NCI-H128 (cell line): ENCODE measurements at regions not wholly inside any gene's neighbourhood (a gene's known extent, or its start where the extent isn't known, plus 50 kb on each side); places are given as distances from the start of the nearest gene placed in this dataset.
"Not testable (repeated sequence)": the region's sequence is repeated elsewhere in the genome, so short reads cannot be mapped to it uniquely, and the experiment has no call there.

ENCODE experiments used
- DNase-seq: peaks from one replicate; lab custom pipeline; 2025; ENCODE audit not compliant: unreplicated experiment; lab: John Stamatoyannopoulos, UW

DNA sequence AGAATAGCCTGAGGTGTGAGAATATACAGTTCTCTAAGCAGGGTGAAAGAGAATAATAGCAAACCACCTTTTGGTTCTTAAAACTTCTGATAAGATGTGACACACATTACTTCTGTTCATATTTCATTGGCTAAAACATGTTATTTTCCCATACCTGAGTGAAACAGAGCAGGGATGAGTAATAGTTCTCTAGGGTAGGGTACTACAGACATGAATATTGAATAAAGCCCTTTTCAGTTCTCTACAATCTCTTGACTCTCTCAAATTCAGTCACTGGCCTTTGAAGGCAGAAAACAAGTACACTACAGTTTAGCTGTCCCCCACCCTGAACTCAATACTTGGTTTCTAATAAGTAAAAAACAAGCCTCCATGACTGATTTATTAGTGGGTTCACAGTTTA lies 454.1 kb upstream of the MDGA2 start:
- no peak for DNase-seq

DNA sequence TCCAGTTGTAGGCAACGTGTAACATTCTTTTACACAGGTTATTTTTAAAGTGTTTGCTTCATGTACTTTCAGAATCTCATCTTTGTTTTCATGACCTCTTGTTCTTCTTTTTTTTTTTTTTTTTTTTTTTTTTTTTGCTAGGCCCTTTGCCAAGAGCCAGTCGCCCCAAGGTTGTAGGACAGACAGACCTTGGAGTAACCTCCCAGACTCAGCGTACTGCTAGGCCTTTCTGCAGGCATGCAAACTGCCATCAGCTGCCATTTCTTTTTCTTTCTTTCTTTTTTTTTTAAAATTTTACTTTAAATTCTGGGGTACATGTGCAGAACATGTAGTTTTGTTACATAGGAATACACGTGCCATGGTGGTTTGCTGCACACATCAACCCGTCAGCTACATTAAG lies 452.3 kb upstream of the MDGA2 start:
- no peak for DNase-seq

DNA sequence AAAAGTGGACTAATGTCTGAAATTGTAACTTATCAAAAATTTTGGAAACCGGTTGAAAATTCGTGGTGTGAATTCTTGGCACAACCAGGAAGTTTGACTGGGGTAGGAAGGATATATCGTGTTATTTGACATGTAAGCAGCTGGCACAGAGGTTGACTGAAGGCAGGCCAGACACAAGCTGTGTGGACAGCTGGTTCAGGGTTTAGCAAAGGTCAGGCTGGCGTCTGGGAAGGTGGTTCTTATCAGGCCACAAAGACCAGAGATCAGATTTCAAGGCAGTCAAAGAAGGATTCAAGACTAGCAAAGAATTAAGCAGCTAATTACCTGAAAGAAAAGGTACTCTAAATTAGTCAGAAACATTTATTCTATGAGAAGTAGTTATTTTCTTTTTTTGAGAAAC lies 450.2 kb upstream of the MDGA2 start:
- no peak for DNase-seq

DNA sequence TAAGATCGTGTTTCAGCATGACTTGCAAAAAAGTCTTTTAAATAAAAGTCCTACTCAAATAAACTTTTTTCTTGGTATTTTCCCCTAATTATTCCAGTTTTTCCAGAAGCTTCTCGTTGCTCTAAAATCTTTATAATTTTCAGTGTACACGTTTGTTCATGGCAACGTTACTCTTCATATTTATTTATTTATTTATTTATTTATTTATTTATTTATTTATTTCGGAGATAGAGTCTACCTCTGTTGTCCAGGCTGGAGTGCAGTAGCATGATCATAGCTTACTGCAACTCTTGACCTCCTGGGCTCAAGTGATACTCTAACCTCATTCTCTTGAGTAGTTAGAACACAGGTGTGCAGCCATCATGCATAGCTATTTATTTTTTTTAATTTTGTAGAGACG lies 438.3 kb upstream of the MDGA2 start:
- DNase-seq: no peak

DNA sequence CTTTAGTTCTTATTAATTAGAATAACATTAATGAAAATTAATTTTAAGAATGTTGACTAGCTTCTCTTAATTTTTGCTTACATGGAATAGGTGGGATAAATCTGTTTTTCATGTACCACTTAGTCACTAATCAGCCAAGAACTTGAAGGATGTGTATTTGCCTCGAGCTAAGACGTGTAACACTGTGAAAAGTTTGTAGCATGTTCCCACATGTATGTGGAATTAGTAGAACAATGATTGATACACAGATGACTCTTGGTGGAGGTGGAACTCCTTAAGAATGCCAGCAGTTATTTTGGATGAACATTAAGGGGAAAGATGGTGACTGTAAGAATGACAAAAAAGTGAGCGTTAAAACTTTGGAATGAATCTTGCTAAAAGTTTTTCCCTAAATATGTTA lies 435.7 kb upstream of the MDGA2 start:
- no peak for DNase-seq

DNA sequence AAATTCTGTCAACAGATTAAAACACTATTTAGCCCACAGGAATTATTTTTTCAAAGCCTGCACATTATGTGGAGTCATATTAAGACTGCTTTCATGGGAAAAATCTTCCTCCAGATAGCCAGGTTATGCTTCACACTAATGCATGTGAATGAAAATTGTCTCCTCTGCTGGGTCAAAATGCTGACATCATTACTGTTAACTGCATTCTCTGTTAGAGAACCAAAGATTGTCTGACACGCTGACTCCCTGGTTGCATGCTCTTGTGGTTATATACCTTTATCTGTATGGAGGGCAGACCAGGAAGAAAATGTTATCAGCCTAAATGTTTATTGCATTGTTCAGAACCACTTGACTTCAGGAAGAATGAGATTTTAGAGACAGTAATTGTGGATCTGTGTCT lies 432.2 kb upstream of the MDGA2 start:
- DNase-seq: no peak

DNA sequence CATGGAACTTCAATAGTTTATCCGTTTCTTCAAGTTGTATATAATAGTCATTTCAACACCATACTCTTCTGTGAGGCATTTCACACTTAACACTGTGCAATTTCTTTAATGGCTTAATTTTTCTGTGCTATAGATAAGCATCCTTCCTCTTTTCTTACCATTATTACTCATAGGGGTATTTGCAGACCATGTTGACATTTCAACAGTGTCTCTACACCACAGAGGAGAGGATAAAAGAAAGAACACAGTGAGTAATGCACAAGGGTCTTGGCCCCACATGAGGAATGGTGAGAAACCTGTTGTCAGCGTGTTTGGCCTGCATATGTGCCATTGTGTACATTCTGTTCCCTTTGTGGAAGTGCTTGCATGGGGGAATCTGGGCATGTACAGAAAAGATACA lies 421.5 kb upstream of the MDGA2 start:
- no peak for DNase-seq

DNA sequence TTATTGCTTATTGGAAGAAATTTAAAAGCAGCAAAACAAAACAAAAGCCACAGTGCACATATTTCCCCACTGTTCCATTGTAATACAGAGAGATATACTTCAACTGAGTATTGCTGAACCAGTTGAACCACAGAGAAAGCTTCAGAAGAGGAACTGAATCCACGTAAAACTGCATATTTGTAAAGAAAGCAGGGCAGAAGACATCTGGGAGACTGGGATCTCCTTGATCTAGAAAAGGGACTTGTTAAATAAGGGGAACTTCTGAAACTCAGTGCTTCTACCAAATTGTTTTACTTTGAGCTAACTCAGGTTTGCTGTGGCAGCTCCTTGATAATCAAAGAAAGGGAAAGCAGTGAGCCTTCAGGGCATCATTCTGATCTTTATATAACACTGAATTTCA lies 411.1 kb upstream of the MDGA2 start:
- DNase-seq: no peak

DNA sequence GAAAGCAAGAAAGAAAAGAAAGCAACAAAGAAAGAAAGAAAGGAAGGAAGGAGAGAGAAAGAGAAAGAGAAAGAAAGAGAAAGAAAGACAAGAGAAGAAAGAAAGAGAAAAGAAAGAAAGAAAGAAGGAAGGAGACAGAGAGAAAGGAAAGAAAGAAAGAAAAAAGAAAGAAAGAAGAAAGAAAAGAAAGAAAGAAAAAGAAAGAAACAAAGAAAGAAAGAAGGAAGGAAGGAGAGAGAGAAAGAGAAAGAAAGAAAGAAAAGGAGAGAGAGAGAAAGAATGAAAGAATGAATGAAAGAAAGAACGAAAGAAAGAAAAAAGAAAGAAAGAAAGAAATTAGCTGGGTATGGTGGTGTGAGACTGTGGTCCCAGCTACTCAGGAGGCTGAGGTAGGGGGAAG lies 400.1 kb upstream of the MDGA2 start:
- DNase-seq: no peak

DNA sequence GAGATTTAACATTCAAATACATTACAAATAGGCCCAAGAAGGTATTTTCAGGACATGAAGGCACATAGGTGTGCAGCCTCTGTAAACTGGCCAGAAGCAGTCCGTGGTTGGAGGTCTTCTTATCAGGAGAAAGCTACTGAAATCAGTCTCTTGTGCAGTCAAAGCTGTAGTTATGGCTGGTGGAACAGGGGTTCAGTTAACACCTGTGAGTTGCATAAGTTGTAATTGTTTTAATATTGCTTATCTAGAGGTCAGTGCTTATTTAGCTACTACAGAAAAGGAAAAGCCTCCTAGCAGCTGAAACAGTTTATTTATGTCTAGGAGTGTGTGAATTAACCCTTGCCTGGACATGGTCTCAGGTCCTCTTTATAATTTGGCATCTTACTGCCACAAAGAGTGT lies 377.6 kb upstream of the MDGA2 start:
- no peak for DNase-seq

DNA sequence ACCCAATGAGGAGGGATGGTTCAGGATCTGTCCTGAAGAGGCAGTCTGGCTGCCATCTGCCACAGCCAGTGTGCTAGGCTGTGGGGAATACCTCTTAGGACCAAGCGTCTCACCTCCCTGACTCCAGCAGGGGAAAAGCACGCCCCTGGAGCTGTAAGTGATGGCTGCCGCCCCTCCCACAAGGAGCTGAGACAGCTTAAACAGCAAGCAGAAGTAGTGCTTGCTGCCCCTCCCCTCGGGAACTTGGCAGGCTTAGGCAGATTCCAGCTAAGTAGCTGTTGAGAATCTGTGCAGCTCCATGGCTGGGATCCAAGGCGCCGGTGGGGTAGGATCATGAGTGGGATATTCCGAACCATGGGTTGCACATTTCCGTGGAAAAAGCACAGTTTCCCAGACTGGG lies 360.4 kb upstream of the MDGA2 start:
- no peak for DNase-seq

DNA sequence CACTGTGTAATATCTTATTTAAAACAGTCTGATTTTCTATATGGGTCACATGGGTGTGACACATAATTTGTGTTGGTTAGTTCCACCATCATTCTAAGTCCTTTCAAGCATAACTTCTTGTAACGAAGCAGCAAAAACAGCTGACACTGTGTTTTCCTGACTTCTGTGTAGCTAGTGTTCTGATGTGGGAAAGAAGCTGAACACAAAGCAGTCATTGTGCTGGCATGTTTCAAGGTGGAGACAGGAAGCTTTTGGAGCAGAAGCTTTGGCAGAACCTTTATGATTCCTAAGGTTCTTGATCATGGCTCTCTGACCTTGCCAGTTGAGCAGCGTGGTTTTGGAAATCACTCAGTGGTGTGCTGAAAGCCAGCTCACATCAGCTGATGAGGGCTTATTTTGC lies 351.7 kb upstream of the MDGA2 start:
- DNase-seq: no peak

DNA sequence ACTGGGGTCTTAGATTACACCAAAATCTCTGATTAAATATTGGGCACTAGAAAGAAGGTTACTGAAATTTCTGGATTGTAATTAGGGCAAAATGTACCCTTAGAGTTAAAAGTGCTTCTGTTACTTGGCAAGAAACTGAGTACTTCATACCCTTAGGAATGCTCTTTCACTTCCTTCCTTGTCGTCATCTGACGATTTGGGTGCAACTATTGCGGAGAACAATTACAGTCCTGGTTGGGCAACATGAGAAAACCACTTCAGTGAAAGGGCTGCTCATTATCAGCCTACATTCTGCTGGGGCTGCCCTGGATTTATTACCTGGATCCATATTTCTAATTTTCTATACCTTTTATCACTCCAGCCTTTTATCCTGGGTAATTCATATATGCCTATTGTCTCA lies 348.5 kb upstream of the MDGA2 start:
- DNase-seq: no peak

DNA sequence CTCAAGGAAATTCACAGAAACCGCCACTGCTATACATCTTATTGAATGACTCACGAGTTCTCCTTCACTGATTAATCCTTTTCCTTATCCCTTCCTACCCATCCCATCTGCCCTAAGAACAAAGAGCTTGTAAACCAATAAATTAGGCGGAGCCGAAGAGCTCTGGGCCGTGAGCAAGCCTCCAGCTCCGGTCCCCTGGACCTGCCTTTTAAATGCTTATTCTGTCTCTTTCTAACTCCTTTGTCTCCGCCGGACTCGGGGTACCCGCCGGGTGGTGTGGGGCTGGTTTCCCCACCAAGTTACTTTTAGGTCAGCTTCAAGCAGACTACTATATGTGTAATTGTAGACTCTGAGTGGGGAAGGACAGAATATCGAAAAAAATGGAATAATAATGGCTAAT lies 336.1 kb upstream of the MDGA2 start:
- DNase-seq: not testable (repeated sequence)

DNA sequence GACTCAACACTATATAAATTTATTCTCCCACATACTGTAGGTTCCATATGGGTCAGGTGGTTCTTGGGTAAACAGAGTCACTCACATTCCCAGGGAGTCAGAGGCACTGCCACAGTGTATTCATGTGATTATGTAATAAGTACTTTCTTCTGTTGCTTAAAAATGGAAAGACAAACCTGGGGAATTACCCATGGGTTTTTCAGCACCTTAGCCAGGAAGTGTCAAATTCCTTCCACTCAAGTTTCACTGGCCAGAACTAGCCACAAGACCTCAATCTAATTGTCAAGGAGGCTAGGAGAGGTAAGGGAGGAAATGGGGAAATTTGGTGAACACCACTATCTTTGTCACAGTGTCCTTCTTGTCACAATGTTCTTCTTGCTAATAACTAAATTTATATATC lies 333.2 kb upstream of the MDGA2 start:
- no peak for DNase-seq

DNA sequence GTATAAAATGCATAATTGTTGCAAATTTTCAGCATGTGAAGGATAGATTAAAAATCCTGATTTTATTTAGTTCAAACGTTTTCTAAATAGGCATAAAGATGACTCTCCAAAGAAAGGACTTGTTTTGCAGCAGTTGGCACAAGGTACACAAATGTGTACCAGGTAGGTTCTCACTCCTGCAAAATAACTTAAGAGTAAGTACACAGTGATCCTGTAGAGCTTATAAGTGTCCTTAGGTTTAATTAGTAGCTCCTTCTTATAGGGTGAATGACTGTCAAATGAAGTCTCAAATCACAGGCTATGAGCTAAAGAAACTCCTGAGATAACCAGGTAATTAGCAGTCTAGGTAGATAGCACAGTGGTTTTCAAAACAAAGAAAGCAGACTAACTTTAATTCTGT lies 330.6 kb upstream of the MDGA2 start:
- no peak for DNase-seq

DNA sequence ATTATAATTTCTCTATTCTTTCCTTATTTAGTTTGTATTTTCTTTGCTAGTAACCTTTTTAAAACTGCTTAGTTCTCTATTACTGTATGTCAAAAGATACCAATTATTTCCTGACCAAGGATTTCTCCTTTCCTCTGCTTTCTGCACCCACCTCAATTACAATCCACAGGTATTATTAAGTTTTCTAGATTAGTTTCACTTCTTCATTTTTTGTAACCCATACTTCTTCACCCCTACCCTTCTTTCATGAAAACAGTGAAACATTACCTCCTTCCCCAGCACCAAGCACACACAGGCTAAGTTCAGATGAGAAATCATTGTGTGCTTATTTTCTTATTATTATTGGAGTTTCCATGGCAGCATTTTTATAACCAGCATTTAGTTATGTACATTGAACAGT lies 318.5 kb upstream of the MDGA2 start:
- DNase-seq: no peak

DNA sequence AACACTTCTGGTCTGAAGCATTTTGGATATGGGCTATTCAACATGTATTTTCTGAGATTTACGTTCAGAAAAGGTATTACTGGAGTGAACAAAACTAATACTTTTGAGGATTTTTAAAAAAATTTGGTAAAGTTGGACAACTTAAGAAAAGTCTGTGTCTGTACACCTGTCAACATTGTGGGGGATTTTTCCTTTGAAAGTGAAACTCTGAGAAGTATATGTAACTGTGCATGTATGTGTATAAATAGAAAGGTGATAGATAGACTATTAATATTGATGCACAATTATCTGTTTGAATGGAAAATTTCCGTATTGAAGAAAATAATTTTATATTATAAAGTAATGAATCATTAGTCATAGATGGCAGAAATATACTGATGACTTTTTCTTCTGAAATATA lies 312.8 kb upstream of the MDGA2 start:
- no peak for DNase-seq

DNA sequence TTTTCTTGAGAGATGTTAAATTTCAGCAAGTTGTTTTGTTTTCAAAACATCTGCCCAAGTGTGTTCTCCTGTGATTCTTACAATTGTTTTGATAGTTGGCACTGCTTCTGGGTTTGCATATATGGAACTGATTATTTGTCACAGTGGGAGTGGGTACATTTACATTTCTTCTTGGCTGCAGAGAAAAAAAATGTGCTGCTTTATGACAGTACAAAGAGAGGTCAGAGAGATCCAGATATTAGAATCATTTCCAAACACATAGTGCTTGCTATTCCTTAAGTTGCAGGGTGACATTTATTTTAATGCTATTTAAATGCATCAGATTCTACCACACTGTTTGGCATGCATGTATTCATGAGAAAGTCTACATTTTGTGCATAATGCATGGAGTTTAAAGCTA lies 303.5 kb upstream of the MDGA2 start:
- DNase-seq: no peak

DNA sequence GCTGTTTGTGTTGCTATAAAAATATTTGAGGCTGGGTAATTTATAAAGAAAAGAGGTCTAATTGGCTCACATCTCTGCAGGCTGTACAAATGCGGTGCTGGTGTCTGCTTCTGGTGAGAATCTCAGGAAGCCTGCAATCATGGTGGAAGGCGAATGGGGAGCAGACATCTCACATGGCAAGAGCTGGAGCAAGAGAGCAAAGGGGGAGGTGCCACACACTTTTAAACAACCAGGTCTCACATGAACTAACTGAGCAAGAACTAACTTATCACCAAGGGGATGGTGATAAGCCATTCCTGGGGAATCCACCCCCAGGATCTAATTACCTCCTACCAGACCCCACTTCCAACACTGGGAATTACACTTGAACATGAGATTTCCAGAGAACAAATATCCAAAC lies 300.7 kb upstream of the MDGA2 start:
- no peak for DNase-seq

DNA sequence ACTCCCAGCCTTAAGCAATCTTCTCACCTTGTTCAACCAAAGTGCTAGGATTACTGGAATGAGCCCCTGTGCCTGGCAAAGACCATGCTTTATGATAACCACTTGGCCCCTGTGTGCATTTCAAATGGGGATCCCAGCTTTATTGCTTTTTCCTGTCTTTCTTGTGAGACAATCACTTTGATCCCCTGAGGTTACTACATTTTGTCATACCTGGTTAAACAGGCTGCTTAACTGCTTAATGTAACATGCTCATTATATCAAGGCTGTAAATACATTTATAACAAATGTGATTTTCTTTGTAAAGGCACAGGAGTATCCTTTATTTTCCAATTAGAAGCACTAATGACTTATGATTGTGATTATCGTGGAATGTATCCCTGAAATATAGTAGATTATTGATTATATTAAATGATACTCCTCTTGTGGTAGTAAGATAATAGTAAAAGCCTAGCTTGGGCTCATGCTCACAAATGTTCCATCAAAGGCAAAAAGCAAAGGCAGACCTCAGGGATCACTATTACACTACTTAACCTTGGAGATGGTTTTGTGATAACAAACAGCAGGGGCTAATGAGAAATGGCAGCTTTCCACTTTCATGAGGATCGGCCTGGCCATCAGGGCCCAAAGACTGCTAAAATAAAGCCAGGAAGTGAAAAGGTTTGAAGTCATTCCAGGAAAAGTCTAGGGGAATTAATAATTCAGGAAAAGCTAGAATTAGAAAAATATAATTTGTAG lies 290.8 kb upstream of the MDGA2 start:
- no peak for DNase-seq

DNA sequence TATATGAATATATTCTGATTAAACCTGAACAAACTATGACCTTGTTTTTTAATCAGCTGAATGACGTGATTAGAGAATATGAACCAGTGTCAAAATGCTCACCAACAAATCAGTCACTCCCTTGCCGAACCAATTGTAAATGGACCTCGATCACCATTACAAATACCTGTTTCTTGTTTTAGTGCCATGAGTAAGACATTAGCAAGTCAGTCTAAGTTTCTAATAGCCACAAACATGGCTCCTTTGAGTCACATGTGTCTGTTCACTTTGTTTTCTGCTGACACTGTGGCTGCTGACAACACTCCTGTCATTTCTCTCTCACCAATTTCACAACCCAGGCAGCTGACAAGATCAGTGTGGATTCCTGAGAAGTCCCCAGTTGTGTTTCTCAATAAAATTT lies 286.2 kb upstream of the MDGA2 start:
- DNase-seq: no peak

DNA sequence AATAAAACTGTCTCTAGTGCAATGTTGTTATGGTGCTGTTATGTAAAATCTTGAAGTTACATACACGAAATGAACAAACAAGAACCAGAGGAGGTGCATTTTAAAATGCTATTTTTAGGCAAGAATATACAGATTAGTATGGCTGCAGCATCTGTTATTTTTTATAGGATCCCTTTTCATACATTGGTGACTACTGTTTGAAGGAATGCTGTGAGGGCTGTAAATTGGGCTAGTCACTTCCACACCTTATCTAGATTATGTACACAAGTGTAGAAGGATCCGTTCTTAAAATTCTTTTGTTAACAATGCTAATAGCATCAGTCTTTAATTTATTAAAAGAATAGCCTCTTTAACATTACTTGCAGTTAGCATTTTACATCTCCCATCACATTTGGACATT lies 284.3 kb upstream of the MDGA2 start:
- no peak for DNase-seq

DNA sequence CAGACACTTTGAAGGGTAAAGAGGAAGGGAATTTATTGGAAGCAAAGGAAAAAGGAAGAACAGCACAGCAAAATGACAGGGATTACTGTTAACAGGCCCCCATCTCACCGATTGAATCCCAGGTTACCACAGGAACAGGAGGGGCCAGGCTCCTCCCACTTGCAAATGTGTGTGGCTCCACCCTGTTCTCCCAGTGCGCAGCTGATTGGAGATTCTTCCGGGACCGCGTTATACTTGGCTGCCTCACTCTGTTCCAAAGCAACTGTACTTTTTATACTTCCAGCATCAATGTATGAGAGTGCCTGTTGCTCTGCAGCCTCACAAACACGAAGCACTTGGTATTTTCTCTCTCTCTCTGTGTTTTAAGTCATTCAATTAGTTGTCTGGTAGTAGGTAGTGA lies 273.6 kb upstream of the MDGA2 start:
- no peak for DNase-seq
